Endothelial cell of umbilical vein (primary cell): ENCODE measurements at regions not wholly inside any gene's neighbourhood (a gene's known extent, or its start where the extent isn't known, plus 50 kb on each side); places are given as distances from the start of the nearest gene placed in this dataset.

Experiments used
- BruUV-seq: library from RNA; stranded (reverse); fragments of 400-500 nt; replicated peaks from 2 replicates; lab custom pipeline; 2021; lab: Mats Ljungman, UMichigan
- CTCF ChIA-PET: fragments of 300-600, 350-600 bp; sonication (Branson Sonifier 250); formaldehyde crosslinking; loops from one replicate; lab custom pipeline; 2021; ENCODE audit warnings: antibody characterized with exemption, inconsistent platforms; lab: Charles Lee
- POLR2A ChIA-PET: fragments of 300-600, 350-600 bp; sonication (Branson Sonifier 250); formaldehyde crosslinking; loops from one replicate; lab custom pipeline; 2021; ENCODE audit warnings: antibody characterized with exemption, inconsistent platforms; lab: Charles Lee
- DNase-seq: peaks from one replicate; pipeline ENCODE4 v3.0.0-alpha.2; 2011; ENCODE audit warnings: low read depth, low spot score
- FAIRE-seq: peaks from 2 replicates; lab custom pipeline; 2011; peaks lifted over from hg19 to GRCh38; lab: Jason Lieb, UNC
- H2AFZ ChIP-seq: 2 replicates; pipeline ENCODE4 v1.6.0; 2012; ENCODE audit warnings: low read depth, low read length, control low read depth, inconsistent platforms
- H3K27ac ChIP-seq: 2 replicates; pipeline ENCODE4 v1.5.1; 2011; ENCODE audit warnings: low read depth, mild to moderate bottlenecking, control low read depth, low read length, moderate library complexity; ENCODE audit not compliant: insufficient read depth
- H3K27me3 ChIP-seq, 2 experiments: 2 replicates each; pipeline versions ENCODE4 v1.6.0 to v1.6.1; 2011; ENCODE audit warnings: low read length in 2 of 2, mixed read lengths in 1 of 2; ENCODE audit not compliant: control insufficient read depth in 2 of 2, insufficient read depth in 2 of 2
- H3K36me3 ChIP-seq, 2 experiments: 2 replicates in 1 of 2; 3 replicates in 1 of 2; pipeline ENCODE4 v1.5.1; 2011; ENCODE audit warnings: low read length in 2 of 2, mild to moderate bottlenecking in 1 of 2, moderate library complexity in 1 of 2; ENCODE audit not compliant: control insufficient read depth in 2 of 2, insufficient read depth in 2 of 2; ENCODE audit errors: extremely low read depth in 1 of 2
- H3K4me1 ChIP-seq: 3 replicates; pipeline ENCODE4 v1.5.1; 2011; ENCODE audit warnings: mild to moderate bottlenecking, low read length; ENCODE audit not compliant: control insufficient read depth, insufficient read depth; ENCODE audit errors: extremely low read depth
- H3K4me2 ChIP-seq: 2 replicates; pipeline ENCODE4 v1.6.1; 2011; ENCODE audit warnings: low read length, control low read depth, mixed read lengths; ENCODE audit not compliant: insufficient read depth
- H3K4me3 ChIP-seq, 3 experiments: fragments of 200-600 bp in 1 of 3; sonication (generic), shearing (Covaris generic) in 1 of 3; replicated peaks in 1 of 3; 2 replicates each; pipeline ENCODE4 v1.5.1; 2011 to 2016; ENCODE audit warnings: control low read depth in 3 of 3, low read length in 3 of 3, mild to moderate bottlenecking in 2 of 3, inconsistent platforms in 1 of 3, low read depth in 1 of 3, moderate library complexity in 1 of 3; ENCODE audit not compliant: insufficient read depth in 1 of 3
- H3K79me2 ChIP-seq: 2 replicates; pipeline ENCODE4 v1.6.0; 2012; ENCODE audit warnings: low read length, inconsistent platforms; ENCODE audit not compliant: control insufficient read depth, insufficient read depth
- H3K9ac ChIP-seq: replicated peaks from 2 replicates; pipeline ENCODE3; 2011; ENCODE audit warnings: low read length, control low read depth; ENCODE audit not compliant: insufficient read depth; ENCODE audit errors: extremely low read depth
- H3K9me1 ChIP-seq: replicated peaks from 3 replicates; pipeline ENCODE4 v1.6.0; 2011; ENCODE audit warnings: mild to moderate bottlenecking, low read length; ENCODE audit not compliant: control insufficient read depth, insufficient read depth; ENCODE audit errors: extremely low read depth
- H3K9me3 ChIP-seq: replicated peaks from 2 replicates; pipeline ENCODE4 v1.5.1; 2012; ENCODE audit warnings: low read length, inconsistent platforms; ENCODE audit not compliant: control insufficient read depth, insufficient read depth
- H4K20me1 ChIP-seq: replicated peaks from 2 replicates; pipeline ENCODE3; 2011; ENCODE audit warnings: mild to moderate bottlenecking, low read length; ENCODE audit not compliant: control insufficient read depth, insufficient read depth; ENCODE audit errors: extremely low read depth
- CTCF ChIP-seq, 2 donors: IDR thresholded peaks; 1 replicate in 1 of 2; 2 replicates in 1 of 2; pipeline ENCODE4 v1.5.1; 2011; ENCODE audit warnings: low read length in 2 of 2, mild to moderate bottlenecking in 2 of 2, moderate library complexity in 2 of 2, control low read depth in 1 of 2, inconsistent platforms in 1 of 2, low read depth in 1 of 2; ENCODE audit not compliant: insufficient read depth in 1 of 2; ENCODE audit errors: extremely low read depth in 1 of 2
- EZH2 ChIP-seq: IDR thresholded peaks from 2 replicates; pipeline ENCODE4 v1.6.1; 2012; ENCODE audit warnings: borderline replicate concordance, low read depth, mild to moderate bottlenecking, moderate library complexity, low read length, inconsistent platforms; ENCODE audit not compliant: severe bottlenecking
- FOS ChIP-seq: IDR thresholded peaks from 2 replicates; pipeline ENCODE4 v1.6.1; 2011; ENCODE audit warnings: mild to moderate bottlenecking, low read length, moderate library complexity, borderline replicate concordance; ENCODE audit not compliant: insufficient read depth
- GATA2 ChIP-seq: IDR thresholded peaks from 2 replicates; pipeline ENCODE4 v1.7.0; 2011; ENCODE audit warnings: low read depth, mild to moderate bottlenecking, moderate library complexity, mixed read lengths, low read length; ENCODE audit not compliant: insufficient read length, insufficient read depth
- JUN ChIP-seq: IDR thresholded peaks from 2 replicates; pipeline ENCODE4 v1.6.1; 2011; ENCODE audit warnings: borderline replicate concordance, low read depth; ENCODE audit not compliant: insufficient read length, insufficient read depth
- MAX ChIP-seq: IDR thresholded peaks from 2 replicates; pipeline ENCODE4 v1.6.1; 2011; ENCODE audit not compliant: insufficient read depth, insufficient read length
- MYC ChIP-seq: IDR thresholded peaks from one replicate; pipeline ENCODE4 v1.6.1; 2011; ENCODE audit warnings: mild to moderate bottlenecking, low read depth, low read length
- POLR2A ChIP-seq: IDR thresholded peaks from 2 replicates; pipeline ENCODE4 v1.6.1; 2012; ENCODE audit warnings: low read depth, mild to moderate bottlenecking, control low read depth, low read length
- POLR2AphosphoS5 ChIP-seq: IDR thresholded peaks from 2 replicates; pipeline ENCODE4 v1.6.1; 2012; ENCODE audit warnings: low read depth, mild to moderate bottlenecking, control low read depth, low read length, moderate library complexity; ENCODE audit not compliant: insufficient read depth
- dilution Hi-C: fragments of 300-500 bp; cut with MboI; formaldehyde crosslinking; loops from one replicate; pipeline ENCODE4 v1.15.0; 2019; ENCODE audit warnings: low sequenced_read_pairs; ENCODE audit not compliant: extremely low pct_ligation_motif_present
- intact Hi-C: fragments of 100-400 bp; cut with micrococcal nuclease; formaldehyde crosslinking; loops from one replicate; pipeline ENCODE4 v1.10.0; 2022

GRCh38 chr14:29494312-29494711 lies 433.3 kb downstream of the PRKD1 start:
- intact Hi-C loops = no loop called here
- FAIRE-seq = no peak

More at GRCh38 chr14:29494312-29494711, 433.3 kb downstream of the PRKD1 start:
- Histone ChIP-seq H3K27me3 (peaks cover 0 to 6% of the 10 kb centered on the region in 2 experiments), H2AFZ (no peak overlapping the region), H4K20me1 (no peaks in the 10 kb centered on the region), H3K4me1 (no peaks in the 10 kb centered on the region), H3K79me2 (no peaks in the 10 kb centered on the region), H3K9me1 (no peaks in the 10 kb centered on the region), H3K9ac (no peak overlapping the region), H3K36me3 (no peaks in the 10 kb centered on the region), H3K4me2 (no peak overlapping the region), H3K9me3 (no peaks in the 10 kb centered on the region), H3K27ac (no peak overlapping the region), H3K4me3 (no peak overlapping the region)
- CTCF ChIA-PET = no interaction called here
- no peak for TF ChIP-seq EZH2
- no peak for TF ChIP-seq CTCF (IDR thresholded peaks at IDR 0.05; ENCODE audit: extremely low read depth in 1 of 2, insufficient read depth in 1 of 2, low read depth in 1 of 2, low read length in 2 of 2)
- TF ChIP-seq MYC = no peak
- no peak for TF ChIP-seq GATA2
- no peak for TF ChIP-seq MAX
- TF ChIP-seq POLR2AphosphoS5 = no peak
- no peak for TF ChIP-seq FOS
- TF ChIP-seq JUN = no peak
- TF ChIP-seq POLR2A = no peak
- no peak for DNase-seq
- dilution Hi-C loops = no loop called here
- POLR2A ChIA-PET = no interaction called here
- BruUV-seq = no TSS peak
